ENCODE measurements at regions not wholly inside any gene's neighbourhood (a gene's known extent, or its start where the extent isn't known, plus 50 kb on each side); places are given as distances from the start of the nearest gene placed in this dataset.

- no CpG with 5 or more reads among the region's 3 CpGs for WGBS (ENCODE audit: extremely low coverage, insufficient coverage, insufficient read length)
Observed at GRCh38 chr4:58644549-58644948, 1534.4 kb upstream of the IGFBP7 start.

GRCh38 chr4:58636381-58636780 is 1526.2 kb upstream of the IGFBP7 start:
- Histone ChIP-seq H3K79me2 (ENCODE audit: control insufficient read depth, insufficient read depth, low read length, poor library complexity) (no peaks in the 10 kb centered on the region), H3K14ac (ENCODE audit: low read length) (no peak overlapping the region), H3K4me1 (ENCODE audit: control insufficient read depth in 1 of 2, insufficient read depth in 2 of 2, low read length in 2 of 2) (no peaks in the 10 kb centered on the region), H3K36me3 (ENCODE audit: control insufficient read depth in 1 of 2, insufficient read depth in 2 of 2, low read length in 2 of 2) (no peaks in the 10 kb centered on the region), H3K4ac (ENCODE audit: low read depth, low read length) (no peak overlapping the region), H4K12ac (ENCODE audit: low read depth, low read length) (no peak overlapping the region), H3K27ac (ENCODE audit: low read depth, low read length) (no peak overlapping the region), H2BK5ac (ENCODE audit: low read depth, low read length, poor library complexity) (no peak overlapping the region), H2BK120ac (ENCODE audit: insufficient read depth, low read length, poor library complexity) (no peak overlapping the region), H3K4me3 (ENCODE audit: low read depth, low read length) (no peak overlapping the region), H2AK5ac (ENCODE audit: low read length) (no peak overlapping the region), H3K9ac (ENCODE audit: low read length) (no peak overlapping the region), H3K23ac (ENCODE audit: low read length) (no peak overlapping the region), H3K79me1 (ENCODE audit: low read length) (no peaks in the 10 kb centered on the region), H3K9me3 (ENCODE audit: insufficient read depth, low read depth, low read length) (no peaks in the 10 kb centered on the region), H4K91ac (ENCODE audit: low read depth, low read length) (no peak overlapping the region), H2BK12ac (ENCODE audit: low read length) (no peak overlapping the region), H2AFZ (ENCODE audit: insufficient read depth, low read length, poor library complexity) (no peak overlapping the region), H4K8ac (ENCODE audit: low read depth, low read length) (no peak overlapping the region), H3K27me3 (ENCODE audit: insufficient read depth, low read length) (no peaks in the 10 kb centered on the region), H3K18ac (ENCODE audit: low read length) (no peak overlapping the region), H3K4me2 (ENCODE audit: low read length) (no peak overlapping the region)
- DNase-seq: no peak
- no CpG with 5 or more reads among the region's 2 CpGs for WGBS (ENCODE audit: extremely low coverage, insufficient coverage, insufficient read length)

More at GRCh38 chr4:58644549-58644948, 1534.4 kb upstream of the IGFBP7 start:
- H2BK120ac ChIP-seq (ENCODE audit: insufficient read depth, low read length, poor library complexity): no peak overlapping the region
- H3K14ac ChIP-seq (ENCODE audit: low read length): no peak overlapping the region
- no peak overlapping the region for H2BK12ac ChIP-seq (ENCODE audit: low read length)
- no peak overlapping the region for H3K27ac ChIP-seq (ENCODE audit: low read depth, low read length)
- no peaks in the 10 kb centered on the region for H3K9me3 ChIP-seq (ENCODE audit: insufficient read depth, low read depth, low read length)
- H3K79me1 ChIP-seq (ENCODE audit: low read length): no peaks in the 10 kb centered on the region
- H3K79me2 ChIP-seq (ENCODE audit: control insufficient read depth, insufficient read depth, low read length, poor library complexity): no peaks in the 10 kb centered on the region
- H3K4me3 ChIP-seq (ENCODE audit: low read depth, low read length): no peak overlapping the region
- no peak overlapping the region for H2AK5ac ChIP-seq (ENCODE audit: low read length)
- no peaks in the 10 kb centered on the region for H3K27me3 ChIP-seq (ENCODE audit: insufficient read depth, low read length)
- H3K23ac ChIP-seq (ENCODE audit: low read length): no peak overlapping the region
- H4K91ac ChIP-seq (ENCODE audit: low read depth, low read length): no peak overlapping the region
- H3K36me3 ChIP-seq (ENCODE audit: control insufficient read depth in 1 of 2, insufficient read depth in 2 of 2, low read length in 2 of 2): no peaks in the 10 kb centered on the region
- no peak overlapping the region for H4K12ac ChIP-seq (ENCODE audit: low read depth, low read length)
- no peak overlapping the region for H2BK5ac ChIP-seq (ENCODE audit: low read depth, low read length, poor library complexity)
- no peak overlapping the region for H4K8ac ChIP-seq (ENCODE audit: low read depth, low read length)
- DNase-seq: no peak
- H3K4ac ChIP-seq (ENCODE audit: low read depth, low read length): no peak overlapping the region
- no peak overlapping the region for H2AFZ ChIP-seq (ENCODE audit: insufficient read depth, low read length, poor library complexity)
- H3K9ac ChIP-seq (ENCODE audit: low read length): no peak overlapping the region
- no peak overlapping the region for H3K18ac ChIP-seq (ENCODE audit: low read length)
- no peak overlapping the region for H3K4me2 ChIP-seq (ENCODE audit: low read length)
- no peaks in the 10 kb centered on the region for H3K4me1 ChIP-seq (ENCODE audit: control insufficient read depth in 1 of 2, insufficient read depth in 2 of 2, low read length in 2 of 2)

GRCh38 chr4:58617226-58617625 is 1507.0 kb upstream of the IGFBP7 start:
- no peaks in the 10 kb centered on the region for H3K79me2 ChIP-seq (ENCODE audit: control insufficient read depth, insufficient read depth, low read length, poor library complexity)
- no peaks in the 10 kb centered on the region for H3K36me3 ChIP-seq (ENCODE audit: control insufficient read depth in 1 of 2, insufficient read depth in 2 of 2, low read length in 2 of 2)
- H3K4ac ChIP-seq (ENCODE audit: low read depth, low read length): no peak overlapping the region
- H3K79me1 ChIP-seq (ENCODE audit: low read length): no peaks in the 10 kb centered on the region
- no peak overlapping the region for H3K27ac ChIP-seq (ENCODE audit: low read depth, low read length)
- H2AK5ac ChIP-seq (ENCODE audit: low read length): no peak overlapping the region
- H3K4me1 ChIP-seq (ENCODE audit: control insufficient read depth in 1 of 2, insufficient read depth in 2 of 2, low read length in 2 of 2): peaks cover 0 to 2% of the 10 kb centered on the region in 2 experiments
- H4K8ac ChIP-seq (ENCODE audit: low read depth, low read length): no peak overlapping the region
- no peak overlapping the region for H3K4me3 ChIP-seq (ENCODE audit: low read depth, low read length)
- WGBS (ENCODE audit: extremely low coverage, insufficient coverage, insufficient read length): no CpG with 5 or more reads among the region's 2 CpGs
- H3K4me2 ChIP-seq (ENCODE audit: low read length): no peak overlapping the region
- no peak for DNase-seq
- no peak overlapping the region for H2AFZ ChIP-seq (ENCODE audit: insufficient read depth, low read length, poor library complexity)
- no peak overlapping the region for H2BK120ac ChIP-seq (ENCODE audit: insufficient read depth, low read length, poor library complexity)
- H4K12ac ChIP-seq (ENCODE audit: low read depth, low read length): no peak overlapping the region
- H3K9me3 ChIP-seq (ENCODE audit: insufficient read depth, low read depth, low read length): no peaks in the 10 kb centered on the region
- no peak overlapping the region for H2BK5ac ChIP-seq (ENCODE audit: low read depth, low read length, poor library complexity)
- no peak overlapping the region for H3K14ac ChIP-seq (ENCODE audit: low read length)
- no peak overlapping the region for H3K9ac ChIP-seq (ENCODE audit: low read length)
- H4K91ac ChIP-seq (ENCODE audit: low read depth, low read length): no peak overlapping the region
- H2BK12ac ChIP-seq (ENCODE audit: low read length): no peak overlapping the region
- H3K27me3 ChIP-seq (ENCODE audit: insufficient read depth, low read length): no peaks in the 10 kb centered on the region
- no peak overlapping the region for H3K18ac ChIP-seq (ENCODE audit: low read length)
- no peak overlapping the region for H3K23ac ChIP-seq (ENCODE audit: low read length)

- no peaks in the 10 kb centered on the region for H3K79me1 ChIP-seq (ENCODE audit: low read length)
- H3K27me3 ChIP-seq (ENCODE audit: insufficient read depth, low read length): no peaks in the 10 kb centered on the region
- no peak overlapping the region for H4K8ac ChIP-seq (ENCODE audit: low read depth, low read length)
- H3K4me1 ChIP-seq (ENCODE audit: control insufficient read depth in 1 of 2, insufficient read depth in 2 of 2, low read length in 2 of 2): peaks cover 0 to 2% of the 10 kb centered on the region in 2 experiments
- no peak overlapping the region for H3K9ac ChIP-seq (ENCODE audit: low read length)
- H3K79me2 ChIP-seq (ENCODE audit: control insufficient read depth, insufficient read depth, low read length, poor library complexity): no peaks in the 10 kb centered on the region
- no peak overlapping the region for H2BK5ac ChIP-seq (ENCODE audit: low read depth, low read length, poor library complexity)
- no peak overlapping the region for H2AFZ ChIP-seq (ENCODE audit: insufficient read depth, low read length, poor library complexity)
- H3K4me3 ChIP-seq (ENCODE audit: low read depth, low read length): no peak overlapping the region
- H3K4ac ChIP-seq (ENCODE audit: low read depth, low read length): no peak overlapping the region
- no peaks in the 10 kb centered on the region for H3K9me3 ChIP-seq (ENCODE audit: insufficient read depth, low read depth, low read length)
- H3K18ac ChIP-seq (ENCODE audit: low read length): no peak overlapping the region
- no peak overlapping the region for H3K14ac ChIP-seq (ENCODE audit: low read length)
- H2BK120ac ChIP-seq (ENCODE audit: insufficient read depth, low read length, poor library complexity): no peak overlapping the region
- no peak overlapping the region for H2AK5ac ChIP-seq (ENCODE audit: low read length)
- H3K4me2 ChIP-seq (ENCODE audit: low read length): no peak overlapping the region
- no peaks in the 10 kb centered on the region for H3K36me3 ChIP-seq (ENCODE audit: control insufficient read depth in 1 of 2, insufficient read depth in 2 of 2, low read length in 2 of 2)
- no peak overlapping the region for H4K91ac ChIP-seq (ENCODE audit: low read depth, low read length)
- H4K12ac ChIP-seq (ENCODE audit: low read depth, low read length): no peak overlapping the region
- peak; percentile 1 to 63 for DNase-seq
- no peak overlapping the region for H3K27ac ChIP-seq (ENCODE audit: low read depth, low read length)
- no peak overlapping the region for H3K23ac ChIP-seq (ENCODE audit: low read length)
- WGBS (ENCODE audit: extremely low coverage, insufficient coverage, insufficient read length): no CpG with 5 or more reads among the region's 1 CpG
- H2BK12ac ChIP-seq (ENCODE audit: low read length): peak overlapping the region; percentile 14
Observed at GRCh38 chr4:58611012-58611411, 1500.8 kb upstream of the IGFBP7 start.

Data from trophoblast cell (in vitro differentiated cells and primary cell).